HUES64 (cell line): ENCODE measurements at regions not wholly inside any gene's neighbourhood (a gene's known extent, or its start where the extent isn't known, plus 50 kb on each side); places are given as distances from the start of the nearest gene placed in this dataset.

ENCODE experiments used
- H3K27ac ChIP-seq: 2 replicates; pipeline ENCODE4 v1.7.0; 2013; ENCODE audit warnings: low read depth, low read length, inconsistent platforms
- H3K27me3 ChIP-seq: 2 replicates; pipeline ENCODE4 v1.6.1; 2013; ENCODE audit warnings: mild to moderate bottlenecking, low read length; ENCODE audit not compliant: insufficient read depth
- H3K36me3 ChIP-seq: 2 replicates; pipeline ENCODE4 v1.6.1; 2013; ENCODE audit warnings: mild to moderate bottlenecking, low read length; ENCODE audit not compliant: insufficient read depth
- H3K4me1 ChIP-seq: 2 replicates; pipeline ENCODE4 v1.6.1; 2013; ENCODE audit warnings: mild to moderate bottlenecking, low read length, moderate library complexity; ENCODE audit not compliant: insufficient read depth
- H3K4me3 ChIP-seq: 2 replicates; pipeline ENCODE4 v1.5.1; 2013; ENCODE audit warnings: mild to moderate bottlenecking, low read length, moderate library complexity
- H3K9ac ChIP-seq: 2 replicates; pipeline ENCODE4 v1.6.1; 2013; ENCODE audit warnings: mild to moderate bottlenecking, low read depth, low read length
- H3K9me3 ChIP-seq: 2 replicates; pipeline ENCODE4 v1.6.1; 2013; ENCODE audit warnings: low read depth, low read length; ENCODE audit not compliant: insufficient read depth
- WGBS: fragments of 150-250, 120-280 bp; methylation state at CpG from one replicate; pipeline ENCODE4 v1.1.7; 2013; ENCODE audit warnings: missing lambda C conversion rate; 5-methylcytosine and 5-hydroxymethylcytosine counted together

DNA sequence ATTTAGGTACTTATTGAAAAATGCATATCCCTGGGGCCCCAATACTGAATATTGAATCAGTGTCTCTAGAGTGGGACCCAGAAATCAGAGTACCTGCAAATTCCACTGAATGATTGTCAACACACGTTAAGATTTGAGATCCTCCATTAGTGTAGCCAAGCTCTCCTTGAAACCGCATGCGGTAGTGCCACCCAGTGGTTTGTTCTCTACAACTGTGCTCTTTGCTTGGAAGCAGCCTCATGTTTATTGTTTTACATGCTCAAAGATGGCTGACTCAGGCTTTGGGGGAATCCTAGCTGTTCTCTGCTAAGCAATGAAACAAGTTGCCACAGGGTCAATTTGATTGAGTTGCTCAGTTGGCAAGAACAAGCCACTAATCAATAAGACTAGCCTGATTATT, 340.2 kb upstream of the CELF2 start:
- Histone ChIP-seq H3K9me3 (peaks cover 12% of the 10 kb centered on the region; the same call in 1 of the 2 replicates), H3K27me3 (no peaks in the 10 kb centered on the region), H3K27ac (no peak overlapping the region), H3K36me3 (no peaks in the 10 kb centered on the region), H3K9ac (no peak overlapping the region), H3K4me1 (no peaks in the 10 kb centered on the region), H3K4me3 (no peak overlapping the region)
- 40% methylated on average over 3 of the region's 3 CpGs for WGBS

DNA sequence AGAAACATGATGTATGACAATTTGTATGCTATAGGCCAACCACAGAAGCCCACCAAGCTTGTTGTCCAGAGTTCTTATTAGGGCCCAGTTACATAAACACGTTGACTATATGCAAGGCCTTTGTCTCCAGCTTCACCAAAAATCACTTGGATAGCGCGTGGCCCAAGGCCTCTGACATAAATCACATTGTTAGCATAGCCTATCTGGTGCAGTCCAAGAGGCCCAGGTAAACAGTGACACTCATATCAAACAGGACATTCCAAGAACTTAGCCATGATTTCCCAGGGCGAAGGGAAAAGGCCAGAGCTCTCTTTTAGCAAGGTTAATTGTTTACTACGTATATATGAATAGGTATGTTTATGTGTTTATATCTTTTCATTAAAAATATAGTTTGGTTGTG, 337.2 kb upstream of the CELF2 start:
- H3K27ac ChIP-seq: no peak overlapping the region
- no peaks in the 10 kb centered on the region for H3K36me3 ChIP-seq
- WGBS: 93% methylated on average over 5 of the region's 5 CpGs
- H3K4me3 ChIP-seq: no peak overlapping the region
- no peaks in the 10 kb centered on the region for H3K4me1 ChIP-seq
- H3K9ac ChIP-seq: no peak overlapping the region
- no peaks in the 10 kb centered on the region for H3K9me3 ChIP-seq
- no peaks in the 10 kb centered on the region for H3K27me3 ChIP-seq

- WGBS: 96% methylated on average over 4 of the region's 4 CpGs
- Histone ChIP-seq H3K27me3 (no peaks in the 10 kb centered on the region), H3K27ac (no peak overlapping the region), H3K9me3 (no peaks in the 10 kb centered on the region), H3K36me3 (no peaks in the 10 kb centered on the region), H3K4me3 (no peak overlapping the region), H3K9ac (no peak overlapping the region), H3K4me1 (no peaks in the 10 kb centered on the region)
Observed at GRCh38 chr10:10684972-10685371, 332.7 kb upstream of the CELF2 start.

GRCh38 chr10:10685566-10685965, 332.1 kb upstream of the CELF2 start:
- Histone ChIP-seq H3K4me1 (no peaks in the 10 kb centered on the region), H3K27me3 (no peaks in the 10 kb centered on the region), H3K9ac (no peak overlapping the region), H3K36me3 (no peaks in the 10 kb centered on the region), H3K27ac (no peak overlapping the region), H3K9me3 (no peaks in the 10 kb centered on the region), H3K4me3 (no peak overlapping the region)
- WGBS: 100% methylated on average over 1 of the region's 1 CpG

GRCh38 chr10:10687751-10688150, 329.9 kb upstream of the CELF2 start:
- 93% methylated on average over 4 of the region's 4 CpGs for WGBS
- H3K4me3 ChIP-seq: no peak overlapping the region
- H3K9ac ChIP-seq: no peak overlapping the region
- H3K27ac ChIP-seq: no peak overlapping the region
- no peaks in the 10 kb centered on the region for H3K27me3 ChIP-seq
- no peaks in the 10 kb centered on the region for H3K4me1 ChIP-seq
- H3K36me3 ChIP-seq: no peaks in the 10 kb centered on the region
- no peaks in the 10 kb centered on the region for H3K9me3 ChIP-seq

DNA sequence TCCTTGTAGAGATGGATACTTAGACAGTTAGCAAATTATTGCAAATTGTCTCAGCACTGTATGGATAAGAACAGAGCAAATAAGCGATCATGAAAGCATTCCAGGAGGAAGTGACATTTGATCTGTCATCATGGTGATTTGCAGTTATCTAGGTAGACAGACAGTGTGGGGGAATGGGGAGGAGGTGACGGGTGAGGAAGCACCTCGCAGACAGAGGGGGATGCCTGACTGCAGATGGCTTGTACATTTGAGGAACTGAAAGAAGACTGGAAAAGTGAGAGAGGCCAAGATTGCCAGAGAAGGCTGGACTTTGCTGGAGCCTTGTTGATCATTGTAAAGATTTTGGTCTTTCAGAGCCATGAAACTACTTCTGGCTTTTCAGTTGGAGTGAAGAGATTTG, 318.2 kb upstream of the CELF2 start:
- Histone ChIP-seq H3K27me3 (no peaks in the 10 kb centered on the region), H3K4me1 (0 out of 2 replicates have a peak, but pooled peaks cover 9% of the 10 kb centered on the region), H3K27ac (no peak overlapping the region), H3K9ac (no peak overlapping the region), H3K9me3 (0 out of 2 replicates have a peak, but pooled peaks cover 3% of the 10 kb centered on the region), H3K4me3 (no peak overlapping the region), H3K36me3 (no peaks in the 10 kb centered on the region)
- 56% methylated on average over 3 of the region's 3 CpGs for WGBS

GRCh38 chr10:10701084-10701611, 316.5 kb upstream of the CELF2 start:
- 93% methylated on average over 5 of the region's 5 CpGs for WGBS
- Histone ChIP-seq H3K9ac (no peak overlapping the region), H3K4me3 (no peak overlapping the region), H3K4me1 (0 out of 2 replicates have a peak, but pooled peaks cover 9% of the 10 kb centered on the region), H3K27ac (no peak overlapping the region), H3K27me3 (no peaks in the 10 kb centered on the region), H3K36me3 (no peaks in the 10 kb centered on the region), H3K9me3 (0 out of 2 replicates have a peak, but pooled peaks cover 3% of the 10 kb centered on the region)

- Histone ChIP-seq H3K9ac (no peak overlapping the region), H3K9me3 (no peaks in the 10 kb centered on the region), H3K27ac (no peak overlapping the region), H3K27me3 (no peaks in the 10 kb centered on the region), H3K36me3 (no peaks in the 10 kb centered on the region), H3K4me3 (no peak overlapping the region), H3K4me1 (0 out of 2 replicates have a peak, but pooled peaks cover 9% of the 10 kb centered on the region)
- 87% methylated on average over 1 of the region's 1 CpG for WGBS
Observed at GRCh38 chr10:10702211-10702610, 315.5 kb upstream of the CELF2 start.

DNA sequence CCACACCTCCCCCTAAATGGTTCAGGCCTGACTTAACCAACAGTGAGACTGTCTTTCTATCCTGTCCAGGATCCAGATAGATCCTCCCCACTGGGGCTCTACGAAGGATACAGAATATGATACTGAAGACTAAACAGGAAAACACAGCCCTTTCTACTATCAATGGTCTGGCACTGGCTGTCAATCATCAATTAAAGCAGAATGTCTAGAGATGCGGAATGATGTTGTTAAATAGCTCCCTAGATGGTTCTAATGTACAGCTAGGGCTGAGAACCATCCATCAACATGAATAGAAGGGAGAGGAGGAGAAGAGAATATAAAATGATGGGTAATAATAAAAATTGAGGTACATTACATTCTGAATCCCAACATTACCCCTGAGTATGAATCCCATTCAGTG, 314.3 kb upstream of the CELF2 start:
- Histone ChIP-seq H3K9ac (no peak overlapping the region), H3K4me3 (no peak overlapping the region), H3K27me3 (no peaks in the 10 kb centered on the region), H3K4me1 (0 out of 2 replicates have a peak, but pooled peaks cover 9% of the 10 kb centered on the region), H3K9me3 (no peaks in the 10 kb centered on the region), H3K36me3 (no peaks in the 10 kb centered on the region), H3K27ac (no peak overlapping the region)
- 94% methylated on average over 2 of the region's 2 CpGs for WGBS

- Histone ChIP-seq H3K27ac (no peak overlapping the region), H3K9me3 (no peaks in the 10 kb centered on the region), H3K36me3 (no peaks in the 10 kb centered on the region), H3K27me3 (no peaks in the 10 kb centered on the region), H3K9ac (no peak overlapping the region), H3K4me3 (no peak overlapping the region), H3K4me1 (peaks cover 8% of the 10 kb centered on the region)
- 94% methylated on average over 7 of the region's 7 CpGs for WGBS
Observed at GRCh38 chr10:10712155-10712704, 305.4 kb upstream of the CELF2 start.

GRCh38 chr10:10714327-10714726, 303.3 kb upstream of the CELF2 start:
- Histone ChIP-seq H3K9me3 (no peaks in the 10 kb centered on the region), H3K36me3 (no peaks in the 10 kb centered on the region)
- 94% methylated on average over 2 of the region's 2 CpGs for WGBS

GRCh38 chr10:10716972-10717371, 300.7 kb upstream of the CELF2 start:
- no peaks in the 10 kb centered on the region for H3K27me3 ChIP-seq
- WGBS: 95% methylated on average over 4 of the region's 4 CpGs
- no peak overlapping the region for H3K4me3 ChIP-seq
- H3K36me3 ChIP-seq: no peaks in the 10 kb centered on the region
- H3K4me1 ChIP-seq: no peaks in the 10 kb centered on the region
- H3K9ac ChIP-seq: no peak overlapping the region
- no peak overlapping the region for H3K27ac ChIP-seq
- H3K9me3 ChIP-seq: no peaks in the 10 kb centered on the region

More at GRCh38 chr10:10714327-10714726, 303.3 kb upstream of the CELF2 start:
- Histone ChIP-seq H3K4me3 (no peak overlapping the region), H3K27ac (no peak overlapping the region), H3K4me1 (peaks cover 8% of the 10 kb centered on the region), H3K27me3 (no peaks in the 10 kb centered on the region), H3K9ac (no peak overlapping the region)
